HG03439 (cell line): ENCODE measurements at regions not wholly inside any gene's neighbourhood (a gene's known extent, or its start where the extent isn't known, plus 50 kb on each side); places are given as distances from the start of the nearest gene placed in this dataset.
"Not testable (repeated sequence)": the region's sequence is repeated elsewhere in the genome, so short reads cannot be mapped to it uniquely, and the experiment has no call there.

ENCODE experiments used
- ATAC-seq: cut with Tn5 transposase; IDR thresholded peaks from one replicate; pipeline ENCODE4 v1.9.1; 2021; ENCODE audit warnings: mild to moderate bottlenecking, moderate library complexity; ENCODE audit not compliant: unreplicated experiment

- ATAC-seq = no peak
Observed at GRCh38 chr6:144429753-144430152, 144.6 kb downstream of the UTRN start.

- not testable (repeated sequence) for ATAC-seq
Observed at GRCh38 chr6:144433446-144433845, 148.3 kb downstream of the UTRN start.

- ATAC-seq = no peak
Observed at GRCh38 chr6:144434308-144434990, 149.3 kb downstream of the UTRN start.

- no peak for ATAC-seq
Observed at GRCh38 chr6:144435602-144436426, 150.7 kb downstream of the UTRN start.

- ATAC-seq = no peak
Observed at GRCh38 chr6:144437105-144437504, 152.0 kb downstream of the UTRN start.

GRCh38 chr6:144438103-144438502 is 153.0 kb downstream of the UTRN start:
- ATAC-seq = no peak

GRCh38 chr6:144439016-144439415 is 153.9 kb downstream of the UTRN start:
- no peak for ATAC-seq

- not testable (repeated sequence) for ATAC-seq
Observed at GRCh38 chr6:144441801-144442200, 156.7 kb downstream of the UTRN start.

GRCh38 chr6:144443157-144443556 is 158.0 kb downstream of the UTRN start:
- no peak for ATAC-seq

- ATAC-seq = no peak
Observed at GRCh38 chr6:144447472-144447871, 162.3 kb downstream of the UTRN start.

GRCh38 chr6:144449218-144449617 is 164.1 kb downstream of the UTRN start:
- ATAC-seq = no peak

GRCh38 chr6:144449911-144450597 is 164.9 kb downstream of the UTRN start:
- ATAC-seq = no peak

GRCh38 chr6:144460327-144461095 is 175.4 kb downstream of the UTRN start:
- peak; percentile 88 for ATAC-seq

- ATAC-seq = no peak
Observed at GRCh38 chr6:144462058-144462457, 176.9 kb downstream of the UTRN start.

- no peak for ATAC-seq
Observed at GRCh38 chr6:144466716-144467115, 181.6 kb downstream of the UTRN start.

- ATAC-seq = no peak
Observed at GRCh38 chr6:144467172-144467762, 182.1 kb downstream of the UTRN start.

- no peak for ATAC-seq
Observed at GRCh38 chr6:144467921-144468320, 182.8 kb downstream of the UTRN start.

GRCh38 chr6:144468709-144469108 is 183.6 kb downstream of the UTRN start:
- ATAC-seq = no peak

- no peak for ATAC-seq
Observed at GRCh38 chr6:144469144-144469575, 184.0 kb downstream of the UTRN start.

- ATAC-seq = not testable (repeated sequence)
Observed at GRCh38 chr6:144470201-144470600, 185.1 kb downstream of the UTRN start.
